ENCODE measurements at regions not wholly inside any gene's neighbourhood (a gene's known extent, or its start where the extent isn't known, plus 50 kb on each side); places are given as distances from the start of the nearest gene placed in this dataset.

DNA sequence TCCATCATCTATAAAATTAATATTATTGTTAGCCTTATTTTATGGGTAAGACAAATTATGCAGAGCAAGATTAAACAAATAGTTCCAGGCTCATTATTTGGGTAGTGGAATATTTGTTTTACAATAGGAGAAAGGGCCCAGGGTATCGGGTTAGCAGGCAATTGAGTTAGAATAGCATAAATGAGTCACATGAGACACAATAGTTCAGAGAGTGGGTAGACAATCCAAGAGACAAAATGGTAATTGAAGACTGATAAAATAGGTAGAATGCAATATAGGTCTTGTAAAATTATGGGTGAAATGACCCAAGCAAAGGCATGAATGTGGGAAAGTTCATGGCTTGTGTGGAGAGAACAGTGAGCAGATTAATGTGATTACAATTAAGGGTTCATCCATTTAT lies 790.9 kb upstream of the GCFC2 start:
- TF ChIP-seq, protein P1, sequence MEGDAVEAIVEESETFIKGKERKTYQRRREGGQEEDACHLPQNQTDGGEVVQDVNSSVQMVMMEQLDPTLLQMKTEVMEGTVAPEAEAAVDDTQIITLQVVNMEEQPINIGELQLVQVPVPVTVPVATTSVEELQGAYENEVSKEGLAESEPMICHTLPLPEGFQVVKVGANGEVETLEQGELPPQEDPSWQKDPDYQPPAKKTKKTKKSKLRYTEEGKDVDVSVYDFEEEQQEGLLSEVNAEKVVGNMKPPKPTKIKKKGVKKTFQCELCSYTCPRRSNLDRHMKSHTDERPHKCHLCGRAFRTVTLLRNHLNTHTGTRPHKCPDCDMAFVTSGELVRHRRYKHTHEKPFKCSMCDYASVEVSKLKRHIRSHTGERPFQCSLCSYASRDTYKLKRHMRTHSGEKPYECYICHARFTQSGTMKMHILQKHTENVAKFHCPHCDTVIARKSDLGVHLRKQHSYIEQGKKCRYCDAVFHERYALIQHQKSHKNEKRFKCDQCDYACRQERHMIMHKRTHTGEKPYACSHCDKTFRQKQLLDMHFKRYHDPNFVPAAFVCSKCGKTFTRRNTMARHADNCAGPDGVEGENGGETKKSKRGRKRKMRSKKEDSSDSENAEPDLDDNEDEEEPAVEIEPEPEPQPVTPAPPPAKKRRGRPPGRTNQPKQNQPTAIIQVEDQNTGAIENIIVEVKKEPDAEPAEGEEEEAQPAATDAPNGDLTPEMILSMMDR (IDR thresholded peaks at IDR 0.05; ENCODE audit: low read length), result no peak
- TF ChIP-seq EZH2 (optimal IDR thresholded peaks at IDR 0.05; ENCODE audit: low read depth, low read length), result no peak
